SK-N-SH (cell line): ENCODE measurements at regions not wholly inside any gene's neighbourhood (a gene's known extent, or its start where the extent isn't known, plus 50 kb on each side); places are given as distances from the start of the nearest gene placed in this dataset.

Experiments used
- CTCF ChIA-PET: fragments of 300-600, 350-600 bp; formaldehyde crosslinking; extraction: SDS; loops from one replicate; lab custom pipeline; 2021; lab: Yijun Ruan, JAX
- POLR2A ChIA-PET: fragments of 350-600 bp; sonication (Branson Sonifier 250); formaldehyde crosslinking; extraction: SDS; loops from one replicate; lab custom pipeline; 2020; ENCODE audit warnings: antibody characterized with exemption, inconsistent platforms; lab: Yijun Ruan, JAX
- DNase-seq: peaks from one replicate; pipeline ENCODE4 v3.0.0; 2012
- H2AFZ ChIP-seq: fragments of 200-600 bp; sonication (generic); 2 replicates; pipeline ENCODE4 v1.8.1; 2016; ENCODE audit warnings: antibody characterized with exemption, mild to moderate bottlenecking, low read depth
- H3F3A ChIP-seq: fragments of 200-600 bp; sonication (generic); replicated peaks from 2 replicates; pipeline ENCODE3; 2016; ENCODE audit warnings: antibody characterized with exemption, mild to moderate bottlenecking; ENCODE audit not compliant: insufficient read depth
- H3K27ac ChIP-seq, 2 experiments: fragments of 200-500 bp in 1 of 2; fragments of 200-600 bp in 1 of 2; sonication (Bioruptor generic) in 1 of 2; sonication (generic), shearing (Covaris generic) in 1 of 2; 2 replicates each; pipeline versions ENCODE4 v1.5.1 to v1.6.1; 2014 to 2016; ENCODE audit warnings: low read depth in 2 of 2, inconsistent platforms in 1 of 2, low read length in 1 of 2, mild to moderate bottlenecking in 1 of 2, mixed read lengths in 1 of 2
- H3K27me3 ChIP-seq: fragments of 200-600 bp; sonication (generic), shearing (Covaris generic); 2 replicates; pipeline ENCODE4 v1.6.1; 2016; ENCODE audit warnings: mixed run types; ENCODE audit not compliant: insufficient read depth
- H3K36me3 ChIP-seq, 2 experiments: fragments of 200-500 bp in 1 of 2; fragments of 200-600 bp in 1 of 2; sonication (Bioruptor generic) in 1 of 2; sonication (generic) in 1 of 2; replicated peaks in 1 of 2; 2 replicates each; pipeline versions ENCODE3 to v1.5.1; 2014 to 2016; ENCODE audit warnings: low read length in 1 of 2, mild to moderate bottlenecking in 1 of 2; ENCODE audit not compliant: insufficient read depth in 2 of 2, control insufficient read depth in 1 of 2
- H3K4me1 ChIP-seq, 2 experiments: fragments of 200-500 bp in 1 of 2; fragments of 200-600 bp in 1 of 2; sonication (Bioruptor generic) in 1 of 2; sonication (generic), shearing (Covaris generic) in 1 of 2; 2 replicates each; pipeline versions ENCODE4 v1.5.1 to v1.6.1; 2014 to 2016; ENCODE audit warnings: low read depth in 1 of 2, low read length in 1 of 2, mixed run types in 1 of 2; ENCODE audit not compliant: insufficient read depth in 2 of 2, control insufficient read depth in 1 of 2
- H3K4me2 ChIP-seq: fragments of 200-600 bp; sonication (generic), shearing (Covaris generic); 2 replicates; pipeline ENCODE4 v1.6.1; 2017; ENCODE audit warnings: mixed run types
- H3K4me3 ChIP-seq, 2 experiments: fragments of 200-500 bp in 1 of 2; fragments of 200-600 bp in 1 of 2; sonication (Bioruptor generic) in 1 of 2; sonication (generic), shearing (Covaris generic) in 1 of 2; 2 replicates each; pipeline versions ENCODE4 v1.5.1 to v1.8.1; 2014 to 2016; ENCODE audit warnings: low read depth in 2 of 2, inconsistent platforms in 1 of 2, low read length in 1 of 2, mild to moderate bottlenecking in 1 of 2, mixed read lengths in 1 of 2, moderate library complexity in 1 of 2
- H3K79me2 ChIP-seq: fragments of 200-600 bp; sonication (generic); 2 replicates; pipeline ENCODE4 v1.8.1; 2017; ENCODE audit warnings: mild to moderate bottlenecking; ENCODE audit not compliant: insufficient read depth
- H3K9ac ChIP-seq: fragments of 200-600 bp; sonication (generic); 2 replicates; pipeline ENCODE4 v1.6.1; 2017; ENCODE audit warnings: mixed run types
- H3K9me2 ChIP-seq: fragments of 200-600 bp; sonication (generic); 2 replicates; pipeline ENCODE4 v1.6.1; 2017; ENCODE audit warnings: mixed run types
- H3K9me3 ChIP-seq: fragments of 200-600 bp; sonication (generic); 2 replicates; pipeline ENCODE4 v1.6.1; 2017; ENCODE audit warnings: mixed run types, mild to moderate bottlenecking, moderate library complexity
- H4K20me1 ChIP-seq: fragments of 200-600 bp; sonication (generic); 2 replicates; pipeline ENCODE4 v1.6.1; 2017; ENCODE audit warnings: mild to moderate bottlenecking, mixed run types; ENCODE audit not compliant: insufficient read depth
- CTCF ChIP-seq: fragments of 200-600 bp; sonication (generic); IDR thresholded peaks from 2 replicates; pipeline ENCODE4 v1.6.1; 2017; ENCODE audit warnings: antibody characterized with exemption, mild to moderate bottlenecking, moderate library complexity
- FOXM1 ChIP-seq: IDR thresholded peaks from 2 replicates; pipeline ENCODE4 v1.4.0; 2012; ENCODE audit warnings: low read depth, mild to moderate bottlenecking
- GATA2 ChIP-seq: sonication (generic); formaldehyde crosslinking; IDR thresholded peaks from 2 replicates; pipeline ENCODE4 v1.5.0; 2020; ENCODE audit warnings: mild to moderate bottlenecking, missing genetic modification reagents
- JUND ChIP-seq: IDR thresholded peaks from 2 replicates; pipeline ENCODE4 v1.4.0; 2012
- MEF2A ChIP-seq: IDR thresholded peaks from 2 replicates; pipeline ENCODE4 v1.4.0; 2012; ENCODE audit warnings: low read depth, borderline replicate concordance
- PBX3 ChIP-seq: IDR thresholded peaks from 2 replicates; pipeline ENCODE4; 2012
- RAD21 ChIP-seq: IDR thresholded peaks from 2 replicates; pipeline ENCODE4 v1.6.1; 2012; ENCODE audit warnings: mild to moderate bottlenecking, low read length
- REST ChIP-seq: IDR thresholded peaks from 2 replicates; pipeline ENCODE4 v1.6.1; 2012; ENCODE audit warnings: mild to moderate bottlenecking, low read depth, low read length, moderate library complexity
- SIN3A ChIP-seq: IDR thresholded peaks from 2 replicates; pipeline ENCODE4 v1.6.1; 2012; ENCODE audit warnings: low read depth, mild to moderate bottlenecking, low read length, moderate library complexity, borderline replicate concordance
- TCF12 ChIP-seq: IDR thresholded peaks from 2 replicates; pipeline ENCODE4 v1.4.0; 2012
- YY1 ChIP-seq: IDR thresholded peaks from 2 replicates; pipeline ENCODE4 v1.4.0; 2012; ENCODE audit warnings: low read depth, mild to moderate bottlenecking
- WGBS: methylation state at CpG from one replicate; pipeline ENCODE4 v1.1.6; 2017; ENCODE audit warnings: low lambda C conversion rate; 5-methylcytosine and 5-hydroxymethylcytosine counted together

GRCh38 chr3:125670352-125670751, 75.1 kb upstream of the OSBPL11 start:
- ChIA-PET CTCF (no interaction called here), POLR2A (no interaction called here)
- no peak overlapping the region for H3K4me3 ChIP-seq
- H3K79me2 ChIP-seq = no peaks in the 10 kb centered on the region
- no peaks in the 10 kb centered on the region for H3K9me3 ChIP-seq
- H3K4me1 ChIP-seq = peaks cover 0 to 10% of the 10 kb centered on the region in 2 experiments; a peak in 2 of 4 replicates
- H3F3A ChIP-seq = no peaks in the 10 kb centered on the region
- H3K36me3 ChIP-seq = no peaks in the 10 kb centered on the region
- no peak overlapping the region for H3K9ac ChIP-seq
- DNase-seq = no peak
- WGBS = 80% methylated on average over 1 of the region's 1 CpG
- TF ChIP-seq RAD21 (no peak), TCF12 (no peak)
- H3K9me2 ChIP-seq = no peaks in the 10 kb centered on the region
- H4K20me1 ChIP-seq = no peaks in the 10 kb centered on the region
- no peak overlapping the region for H3K4me2 ChIP-seq
- H3K27ac ChIP-seq = no peak overlapping the region
- no peaks in the 10 kb centered on the region for H3K27me3 ChIP-seq
- no peak overlapping the region for H2AFZ ChIP-seq

GRCh38 chr3:125670945-125671344, 75.6 kb upstream of the OSBPL11 start:
- Histone ChIP-seq H3K9me2 (no peaks in the 10 kb centered on the region), H3K36me3 (no peaks in the 10 kb centered on the region), H3K79me2 (no peaks in the 10 kb centered on the region), H3F3A (no peaks in the 10 kb centered on the region), H3K27ac (no peak overlapping the region), H4K20me1 (no peaks in the 10 kb centered on the region), H3K27me3 (no peaks in the 10 kb centered on the region), H3K4me3 (no peak overlapping the region), H3K4me2 (no peak overlapping the region), H3K9ac (no peak overlapping the region), H2AFZ (no peak overlapping the region), H3K9me3 (no peaks in the 10 kb centered on the region), H3K4me1 (peaks cover 0 to 12% of the 10 kb centered on the region in 2 experiments; a peak in 2 of 4 replicates)
- ChIA-PET POLR2A (no interaction called here), CTCF (no interaction called here)
- no peak for TF ChIP-seq REST
- peak; percentile 13; the same call in 1 of the 2 replicates for TF ChIP-seq GATA2 (CRISPR knock-in tag)
- TF ChIP-seq PBX3 = no peak
- DNase-seq = no peak
- WGBS = 84% methylated on average over 4 of the region's 4 CpGs

GRCh38 chr3:125671461-125672243, 76.4 kb upstream of the OSBPL11 start:
- Histone ChIP-seq H3K79me2 (no peaks in the 10 kb centered on the region), H3K36me3 (no peaks in the 10 kb centered on the region), H4K20me1 (no peaks in the 10 kb centered on the region), H3K27ac (no peak overlapping the region), H3K4me2 (no peak overlapping the region), H3K9me3 (no peaks in the 10 kb centered on the region), H3K9ac (no peak overlapping the region), H3K27me3 (no peaks in the 10 kb centered on the region), H3F3A (no peaks in the 10 kb centered on the region), H3K4me1 (peaks cover 0 to 12% of the 10 kb centered on the region in 2 experiments; a peak in 2 of 4 replicates), H3K4me3 (no peak overlapping the region), H2AFZ (no peak overlapping the region), H3K9me2 (no peaks in the 10 kb centered on the region)
- no peak for TF ChIP-seq SIN3A
- TF ChIP-seq MEF2A = no peak
- no peak for TF ChIP-seq JUND
- no peak for TF ChIP-seq YY1
- TF ChIP-seq FOXM1 = no peak
- TF ChIP-seq CTCF = no peak
- 60% methylated on average over 1 of the region's 39 CpGs for WGBS
- CTCF ChIA-PET = no interaction called here
- POLR2A ChIA-PET = no interaction called here
- DNase-seq = no peak
